Stimulated activated CD4-positive, alpha-beta T cell treated with anti-CD3 and anti-CD28 coated beads, Interleukin-15, amount 100 ng/mL, for 48 hours (primary cell): ENCODE measurements at regions not wholly inside any gene's neighbourhood (a gene's known extent, or its start where the extent isn't known, plus 50 kb on each side); places are given as distances from the start of the nearest gene placed in this dataset.

Experiments used
- DNase-seq, 2 donors: peaks; one replicate each; pipeline ENCODE4 v3.0.0-alpha.2; 2020; ENCODE audit warnings: low read depth in 2 of 2

DNA sequence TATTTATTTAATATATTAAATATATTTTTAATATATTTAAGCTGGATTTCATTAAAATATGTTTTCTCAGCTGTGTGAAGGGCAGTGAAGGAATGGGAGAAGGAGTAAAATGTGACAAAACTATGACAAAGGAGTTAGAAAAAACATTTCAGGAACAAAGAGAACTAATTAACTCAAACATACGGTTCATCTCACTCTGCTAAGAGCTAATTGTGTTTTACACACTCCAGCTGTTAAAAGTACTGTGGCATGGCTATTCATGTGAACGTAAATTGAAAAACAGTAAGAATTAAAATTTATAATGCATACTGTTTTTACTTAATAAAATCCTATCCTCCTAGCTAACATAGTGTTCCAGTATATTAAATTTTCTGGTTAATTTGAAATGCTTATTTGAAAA, 262.5 kb upstream of the GNAI1 start:
- DNase-seq, result no peak

DNA sequence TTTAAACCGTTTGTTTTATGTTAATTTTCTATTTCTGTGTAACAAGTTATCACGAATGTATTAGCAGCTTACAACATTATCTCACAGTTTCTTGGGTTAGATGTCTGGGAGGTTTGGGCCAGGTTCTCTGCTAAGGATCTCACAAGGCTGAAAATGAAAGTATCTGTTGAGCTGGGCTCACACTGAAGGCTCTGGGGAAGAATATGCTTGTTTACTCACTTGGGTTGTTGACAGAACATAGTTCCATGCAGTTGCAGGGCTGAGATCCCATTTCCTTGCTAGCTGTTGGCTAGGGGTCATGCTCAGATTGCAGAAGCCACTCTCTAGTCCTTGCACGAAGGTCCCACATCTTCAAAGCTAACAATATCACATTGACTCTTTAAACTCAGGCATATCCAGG, 266.6 kb upstream of the GNAI1 start:
- DNase-seq, result no peak

DNA sequence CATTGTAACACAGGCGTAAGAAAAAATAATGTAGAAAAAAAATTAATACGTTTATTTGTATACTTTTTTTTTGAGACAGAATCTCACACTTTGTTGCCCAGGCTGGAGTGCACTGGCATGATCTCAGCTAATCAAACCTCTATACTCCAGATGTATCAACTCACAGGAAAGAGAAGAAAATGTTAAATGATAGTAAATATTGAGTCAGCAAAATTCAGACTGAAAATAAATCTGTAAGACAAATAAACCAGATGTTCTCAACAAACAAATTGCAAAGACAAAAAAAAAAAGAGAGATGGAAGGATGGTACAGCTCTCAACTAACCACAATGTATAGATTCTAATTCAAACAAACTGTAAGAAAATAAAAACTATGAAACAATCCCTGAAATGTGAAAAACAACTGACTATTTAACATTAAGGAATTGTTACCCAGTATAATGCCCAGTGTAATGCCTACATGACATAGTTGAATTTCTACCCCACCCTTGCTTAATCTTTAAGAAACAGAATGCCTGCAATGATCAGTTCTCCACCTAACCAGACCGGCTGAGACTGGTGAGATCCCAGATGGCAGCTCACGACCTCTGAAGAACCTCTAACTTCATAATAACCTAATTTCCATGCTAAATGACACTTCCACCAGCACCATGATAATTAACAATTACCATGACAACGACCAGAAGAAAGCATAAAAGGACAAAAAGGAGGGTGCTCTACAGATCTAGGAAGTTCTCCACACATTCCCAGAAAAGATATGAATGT, 272.0 kb upstream of the GNAI1 start:
- DNase-seq, result no peak

DNA sequence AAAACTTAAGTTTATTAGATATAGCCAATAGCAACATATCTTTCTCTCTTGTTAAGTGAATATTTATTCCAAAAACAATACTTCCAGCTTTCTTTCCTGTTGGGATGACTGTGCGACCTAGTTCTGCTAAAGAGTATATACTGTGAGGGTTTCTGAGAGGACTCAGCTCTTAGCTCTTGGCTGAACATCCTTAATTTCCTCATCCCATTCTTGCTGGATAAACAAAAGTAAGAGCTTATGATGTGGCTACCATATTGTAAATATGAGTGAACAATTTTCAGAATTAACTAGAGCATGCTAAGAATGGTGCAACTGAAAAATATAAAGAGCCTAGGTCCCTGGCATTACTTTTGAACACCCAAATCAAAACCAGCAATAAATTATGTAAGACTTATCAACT, 279.5 kb upstream of the GNAI1 start:
- DNase-seq, result no peak

DNA sequence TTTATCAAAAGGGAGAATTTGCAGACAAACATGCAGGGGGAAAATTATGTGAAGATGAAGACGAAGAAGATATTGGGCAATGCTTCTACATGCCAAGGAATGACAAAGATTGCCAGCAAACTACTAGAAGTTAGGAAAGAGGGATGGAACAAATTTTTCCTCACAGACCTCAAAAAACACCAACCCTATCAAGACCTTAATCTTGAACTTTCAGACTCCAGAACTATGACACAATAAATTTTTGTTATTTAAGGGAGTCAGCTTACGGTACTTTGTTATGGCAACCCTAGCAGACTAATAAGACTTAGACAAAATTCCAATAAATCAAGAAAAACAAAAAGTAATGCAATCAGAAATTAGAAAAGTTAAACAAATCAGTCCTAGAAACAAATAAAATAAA, 280.0 kb upstream of the GNAI1 start:
- DNase-seq, result no peak

DNA sequence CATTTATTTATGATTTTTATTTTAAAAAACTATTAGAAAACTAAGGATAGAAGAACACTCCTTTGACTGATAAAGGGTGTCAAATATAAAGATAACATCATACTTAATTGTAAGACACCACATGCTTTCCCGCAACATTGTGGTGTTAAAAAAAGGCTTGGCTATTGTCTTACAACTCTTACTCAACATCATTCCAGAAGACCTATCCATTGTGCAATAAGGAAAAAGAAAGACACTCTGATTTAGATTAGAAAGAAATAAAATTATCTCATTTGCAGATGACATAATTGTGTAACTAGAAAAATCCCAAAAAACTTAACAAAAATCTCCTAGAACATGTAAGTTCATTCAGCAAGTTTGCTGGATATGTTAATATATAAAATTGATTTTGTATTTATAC, 296.7 kb upstream of the GNAI1 start:
- no peak for DNase-seq

DNA sequence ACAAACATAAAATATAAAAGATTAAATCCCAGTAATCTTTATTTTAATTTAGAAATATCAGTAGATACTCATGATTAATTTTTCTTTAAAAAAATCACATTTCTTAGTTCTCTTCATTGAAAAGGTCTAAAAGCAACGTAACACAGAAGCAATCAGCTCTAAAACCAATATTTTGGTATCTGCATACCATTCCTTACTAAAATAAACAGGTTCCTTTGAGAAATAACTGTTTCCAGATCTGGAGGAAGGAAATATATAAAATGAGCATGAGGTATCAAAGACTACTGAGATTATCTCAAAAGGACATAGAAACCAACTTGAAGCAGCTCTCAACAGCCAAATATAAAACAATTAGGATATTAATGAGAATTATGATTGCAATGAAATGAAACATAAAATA, 301.0 kb upstream of the GNAI1 start:
- DNase-seq, result no peak

DNA sequence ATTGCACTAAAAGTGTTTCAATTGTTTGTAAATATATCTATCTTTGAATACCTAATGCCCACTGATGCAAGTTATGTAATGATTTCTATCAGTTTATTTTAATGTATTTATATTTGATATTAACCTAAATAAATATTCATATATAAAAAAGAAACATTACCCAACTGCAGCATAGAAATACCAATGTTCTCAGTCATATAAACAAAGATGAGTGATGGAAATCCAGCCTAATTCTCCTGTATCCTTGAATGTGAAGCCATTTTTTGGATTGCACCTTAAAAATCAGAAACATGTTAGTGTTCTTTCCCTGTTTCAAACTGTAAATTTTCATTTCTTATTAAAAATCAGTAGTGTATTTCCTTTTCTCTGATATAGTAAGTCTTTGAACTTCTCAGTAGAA, 305.8 kb upstream of the GNAI1 start:
- DNase-seq, result no peak

DNA sequence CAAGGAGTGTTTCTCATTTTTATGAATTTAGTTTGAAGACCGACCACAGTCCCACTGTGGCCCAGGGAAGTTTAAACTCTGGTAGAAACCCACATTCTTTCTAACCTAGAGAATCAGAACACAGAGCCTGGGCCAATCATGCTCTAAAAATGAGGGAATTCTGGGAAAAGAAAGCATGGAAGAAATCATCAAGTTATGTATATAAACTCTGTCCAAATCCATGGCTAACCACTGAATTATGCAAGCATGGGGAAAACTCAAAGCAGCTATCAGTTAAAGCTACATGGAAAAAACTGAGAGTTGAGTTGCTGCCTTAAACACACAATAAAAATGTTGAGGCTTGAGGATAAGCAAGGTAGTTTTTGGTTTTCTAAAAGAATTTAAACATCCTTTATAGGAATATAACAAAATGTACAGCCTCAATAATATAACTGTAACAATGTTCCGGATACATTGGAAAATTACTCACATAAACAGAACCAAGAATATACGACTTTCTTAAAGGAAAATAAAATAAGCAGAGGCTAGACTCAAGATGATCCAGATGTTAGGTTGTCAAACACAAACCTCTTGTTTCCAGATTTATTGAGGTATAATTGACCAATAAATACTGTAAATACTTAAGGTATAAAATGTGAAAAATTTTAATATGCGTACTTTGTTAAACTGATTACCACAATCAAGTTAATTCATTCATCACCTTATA, 311.2 kb upstream of the GNAI1 start:
- no peak for DNase-seq

DNA sequence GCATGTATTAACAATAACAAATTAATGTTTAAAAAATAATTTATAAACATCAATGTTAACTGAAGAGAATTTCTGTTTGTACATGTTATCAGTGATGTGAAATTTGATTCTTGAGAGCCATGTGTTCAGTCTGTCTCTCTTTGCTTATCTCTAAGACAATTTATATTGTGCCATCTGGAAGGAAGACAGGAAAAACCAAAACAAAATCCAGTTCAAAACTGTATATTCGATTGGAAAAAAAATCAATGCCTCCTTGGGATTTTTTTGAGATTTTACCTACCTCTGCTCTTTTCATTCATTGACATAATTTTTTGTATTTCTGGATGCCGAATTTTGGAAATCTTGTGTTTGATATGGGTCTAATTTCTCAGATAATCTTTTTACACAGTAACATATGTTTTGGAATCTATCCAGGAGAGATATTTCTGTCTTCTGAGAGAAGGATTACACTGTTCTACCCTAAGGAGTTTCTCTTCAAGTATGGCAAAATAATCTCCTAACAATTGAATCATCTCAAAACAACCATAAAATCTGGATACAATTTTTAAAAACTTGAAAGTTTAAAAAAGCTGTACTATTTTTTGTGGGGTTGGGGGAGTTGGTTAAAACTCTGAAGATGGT, 311.9 kb upstream of the GNAI1 start:
- DNase-seq, result no peak

DNA sequence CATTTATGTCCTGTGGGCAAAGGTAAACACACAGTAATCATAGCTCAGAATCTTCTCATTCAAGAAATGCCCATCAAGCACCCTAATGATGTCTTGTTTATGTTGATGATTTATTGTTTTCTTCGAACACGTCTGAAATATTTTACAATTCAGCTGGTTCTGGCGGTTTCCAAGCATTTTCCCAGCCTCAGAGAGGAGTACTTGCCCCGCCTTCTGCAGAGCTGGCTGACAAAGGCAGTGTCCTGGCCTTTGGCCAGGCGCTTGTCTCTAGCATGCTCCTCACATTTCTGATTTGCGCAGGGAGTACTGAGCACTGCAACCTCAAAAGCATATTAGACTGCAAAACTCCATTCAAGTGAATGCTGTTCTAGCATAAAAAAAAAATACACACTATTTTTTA, 314.2 kb upstream of the GNAI1 start:
- no peak for DNase-seq

DNA sequence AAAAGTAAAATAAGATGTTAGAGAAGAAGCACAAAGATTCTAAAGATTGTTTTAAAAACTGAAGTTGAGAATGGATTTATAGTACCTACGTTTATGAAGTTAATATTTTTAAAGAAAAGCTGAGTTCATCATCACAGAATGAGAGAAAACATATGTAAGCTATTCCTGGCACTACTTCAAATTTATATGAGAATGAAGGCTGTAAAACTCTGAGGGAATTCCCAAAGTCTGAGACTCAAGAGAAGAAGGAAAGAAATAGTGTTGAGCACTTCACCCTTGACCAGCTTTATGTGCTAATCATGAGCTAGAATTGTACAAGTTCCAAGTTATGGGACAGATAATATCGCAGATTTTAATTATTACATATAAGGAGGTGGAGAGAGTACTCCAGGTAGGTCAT, 323.7 kb upstream of the GNAI1 start:
- no peak for DNase-seq

DNA sequence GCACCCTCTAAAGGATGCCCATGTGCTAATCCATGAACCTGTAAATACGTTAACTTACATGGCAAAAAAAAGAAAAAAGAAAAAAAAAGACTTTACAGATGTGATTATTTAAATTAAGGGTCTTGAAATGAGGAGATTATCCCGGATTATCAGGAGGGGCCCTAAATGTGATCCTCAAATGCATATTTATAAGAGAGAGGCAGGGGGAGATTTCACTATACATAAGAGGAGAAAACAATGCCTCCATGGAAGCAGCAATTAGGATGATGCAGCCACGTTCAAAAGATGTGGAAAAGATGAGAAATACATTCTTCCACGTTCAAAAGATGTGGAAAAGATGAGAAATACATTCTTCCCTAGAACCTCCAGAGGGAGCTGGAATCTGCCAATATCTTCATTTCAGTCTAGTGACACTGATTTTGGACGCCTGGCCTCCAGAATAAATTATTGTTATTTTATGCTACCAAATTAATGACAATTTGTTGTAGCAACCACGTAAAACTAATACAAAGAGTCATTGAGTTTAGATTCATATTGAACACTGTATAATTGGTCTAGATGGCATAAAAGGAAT, 328.4 kb upstream of the GNAI1 start:
- DNase-seq, result no peak

DNA sequence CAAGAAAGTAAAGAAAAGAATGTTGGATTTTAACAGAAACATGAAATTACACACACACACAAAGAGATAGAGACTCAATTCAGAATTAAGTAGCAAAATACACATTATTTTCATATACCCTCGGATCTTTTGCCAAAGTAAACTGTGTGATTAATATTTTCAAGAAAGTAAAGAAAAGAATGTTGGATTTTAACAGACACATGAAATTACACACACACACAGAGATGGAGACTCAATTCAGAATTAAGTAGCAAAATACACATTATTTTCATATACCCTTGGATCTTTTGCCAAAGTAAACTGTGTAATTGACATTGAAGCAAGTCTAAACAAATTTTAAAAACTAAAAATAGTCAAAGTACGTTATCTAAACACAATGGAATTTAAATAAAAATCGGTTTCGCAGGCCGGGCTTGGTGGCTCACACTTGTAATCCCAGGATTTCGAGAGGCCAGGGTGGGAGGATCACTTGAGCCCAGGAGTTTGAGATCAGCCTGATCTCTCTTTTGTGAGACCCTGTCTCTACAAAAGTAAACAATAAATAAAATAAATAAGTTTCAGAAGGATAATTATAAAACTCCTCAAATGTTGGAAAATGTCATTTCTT, 337.3 kb upstream of the MAGI2 start:
- DNase-seq, result no peak

DNA sequence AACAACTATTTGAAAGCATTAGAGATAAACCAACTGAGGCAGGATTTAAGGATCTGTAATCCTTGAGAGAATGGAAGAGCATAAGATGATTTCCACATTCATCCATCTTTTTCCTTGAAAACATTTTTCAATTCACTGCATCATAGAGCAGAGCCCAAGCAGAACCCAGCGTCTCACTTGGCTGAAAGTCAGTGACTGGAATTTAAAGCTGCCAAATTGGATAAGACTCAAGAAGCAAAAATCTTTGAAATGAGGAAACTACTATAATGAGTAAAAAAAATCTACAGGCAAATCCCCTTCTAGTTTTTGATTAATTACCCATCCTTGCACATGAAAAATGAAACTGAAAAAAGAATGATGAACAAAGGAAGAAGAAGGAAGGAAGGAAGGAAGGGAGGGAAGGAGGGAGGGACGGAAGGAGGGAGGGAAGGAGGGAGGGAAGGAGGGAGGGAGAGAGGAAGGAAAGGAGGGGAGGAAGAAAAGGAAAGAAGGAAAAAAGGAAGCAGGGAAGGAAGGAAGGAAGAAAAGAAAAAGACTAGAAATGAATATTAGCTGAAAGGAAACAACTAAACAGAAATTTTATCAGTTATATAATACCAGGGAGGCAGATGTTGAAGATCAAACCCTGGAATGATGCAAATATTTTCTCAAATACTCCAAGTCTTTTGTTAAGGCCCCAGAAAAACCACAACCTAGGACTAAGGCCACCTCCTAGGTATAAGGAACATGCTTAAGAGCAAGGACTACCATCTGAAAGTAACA, 336.3 kb upstream of the MAGI2 start:
- DNase-seq, result no peak

DNA sequence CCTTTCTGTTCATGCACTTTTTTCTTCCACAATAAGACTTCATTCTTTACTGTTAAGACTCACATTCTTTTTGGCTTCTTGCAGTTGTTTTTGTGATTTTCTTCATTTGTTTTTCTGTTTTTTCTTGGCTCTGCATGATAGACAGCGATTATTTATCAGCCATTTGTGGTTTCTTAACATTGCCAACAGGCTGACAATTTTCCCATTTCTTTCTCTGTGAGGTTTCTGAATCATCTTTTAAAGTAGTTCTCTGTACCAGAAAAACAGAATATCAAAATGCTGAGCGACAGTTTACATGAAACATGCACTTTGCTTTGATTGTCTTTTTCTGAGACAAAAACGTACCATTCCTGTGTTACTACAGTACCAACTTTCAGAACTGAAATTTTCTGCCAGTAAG, 334.2 kb upstream of the MAGI2 start:
- no peak for DNase-seq

DNA sequence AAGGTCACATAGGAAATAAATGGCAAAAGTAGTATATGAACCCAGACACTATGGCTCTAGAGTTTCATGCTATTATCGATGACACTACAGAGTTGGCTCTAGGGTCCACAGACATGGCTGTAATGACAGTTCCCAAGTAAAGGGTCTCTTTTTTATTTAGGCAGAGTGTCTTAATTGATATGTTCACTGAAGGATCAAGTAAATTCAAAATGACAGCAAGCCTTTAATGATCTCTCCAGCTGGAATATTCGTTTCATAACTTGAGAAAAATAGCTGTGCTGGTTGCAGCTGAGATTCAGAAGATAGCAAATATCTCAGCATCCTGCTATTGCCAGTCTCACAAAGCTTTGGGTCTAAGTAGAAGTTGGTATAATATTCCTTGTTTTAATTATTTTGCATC, 333.6 kb upstream of the MAGI2 start:
- DNase-seq, result no peak

DNA sequence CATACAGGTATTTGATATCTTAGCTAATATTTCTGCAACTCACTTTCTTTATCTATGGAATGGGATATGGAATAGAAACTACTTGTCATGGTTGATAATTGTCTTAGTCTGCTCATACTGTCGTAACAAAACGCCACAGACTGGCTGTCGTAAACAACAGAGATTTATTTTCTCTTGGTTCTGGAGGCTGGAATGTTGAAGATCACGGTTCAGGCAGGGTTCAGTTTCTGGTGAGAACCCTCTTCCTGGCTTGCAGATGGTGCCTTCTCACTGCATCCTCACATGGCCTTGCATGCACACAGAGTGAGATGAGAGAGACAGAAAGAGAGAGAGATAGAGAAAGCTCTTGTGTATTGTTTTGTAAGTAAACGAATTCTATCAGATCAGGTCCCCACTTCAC, 332.7 kb upstream of the MAGI2 start:
- no peak for DNase-seq

DNA sequence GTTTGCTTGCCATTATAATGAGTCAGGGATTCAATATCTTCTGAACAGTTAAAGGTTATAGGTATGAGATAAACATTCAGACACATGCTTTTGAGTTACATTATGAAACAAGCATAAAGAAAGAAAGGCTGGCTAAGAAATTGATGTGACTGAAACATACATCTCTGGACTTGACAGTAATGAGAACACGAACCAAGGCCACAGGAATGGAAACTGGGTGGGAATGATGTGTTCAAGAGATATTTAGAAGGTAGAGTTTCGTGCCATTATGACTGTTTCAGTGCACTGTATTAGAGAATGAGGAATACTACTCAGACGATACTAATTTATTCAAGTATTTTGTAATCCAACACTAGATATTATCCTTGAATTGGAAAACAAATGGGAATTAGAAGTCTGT, 332.1 kb upstream of the MAGI2 start:
- no peak for DNase-seq

DNA sequence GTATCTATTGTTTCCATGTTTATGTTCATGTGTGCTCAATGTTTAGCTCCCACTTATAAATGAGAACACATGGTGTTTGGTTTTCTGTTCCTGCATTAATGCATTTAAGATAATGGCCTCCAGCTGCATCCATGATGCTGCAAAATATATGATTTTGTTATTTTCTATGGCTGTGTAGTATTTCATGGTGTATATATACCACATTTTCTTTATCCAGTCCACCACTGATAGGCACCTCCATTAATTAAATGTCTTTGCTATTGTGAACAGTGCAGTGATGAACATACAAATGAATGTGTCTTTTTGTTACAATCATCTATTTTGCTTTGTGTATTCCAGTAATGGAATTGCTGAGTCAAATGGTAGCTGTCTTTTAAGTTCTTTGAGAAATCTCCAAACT, 329.4 kb upstream of the MAGI2 start:
- no peak for DNase-seq

DNA sequence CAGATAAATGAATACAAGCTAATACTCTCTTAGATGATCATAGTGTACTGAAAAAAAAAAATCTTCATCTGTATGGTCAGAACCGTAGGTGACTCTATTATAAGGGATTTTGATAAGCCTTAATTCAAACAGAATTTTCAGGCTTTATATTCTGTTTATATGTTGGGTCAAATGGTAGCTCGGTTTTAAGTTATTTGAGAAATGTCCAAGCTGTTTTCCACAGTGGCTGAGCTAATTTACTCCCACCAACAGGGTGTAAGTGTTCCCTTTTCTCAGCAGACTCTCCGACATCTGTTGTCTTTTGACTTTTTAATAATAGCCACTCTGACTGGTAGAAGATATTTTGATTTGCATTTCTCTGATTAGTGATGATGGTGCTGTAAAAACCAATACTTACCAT, 328.8 kb upstream of the MAGI2 start:
- DNase-seq, result no peak

DNA sequence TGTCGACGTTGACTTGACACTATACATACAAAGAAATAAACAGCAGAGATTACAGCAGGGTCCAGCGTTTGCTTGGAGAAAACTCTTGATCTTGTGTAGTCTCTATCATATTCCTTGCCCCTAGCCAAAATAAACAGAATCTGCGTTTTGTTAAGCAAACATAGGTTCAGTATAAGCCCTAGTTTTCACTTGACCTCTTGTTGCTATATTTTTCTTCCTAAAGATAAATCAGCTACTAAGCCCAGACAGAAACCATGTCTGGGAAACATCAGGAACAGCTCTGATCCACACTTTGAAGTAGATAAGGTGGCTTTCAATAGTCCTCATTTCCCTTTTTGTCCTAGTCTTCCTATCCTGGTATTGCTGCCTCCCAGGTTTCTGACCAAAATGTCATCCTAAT, 328.2 kb upstream of the MAGI2 start:
- DNase-seq, result no peak
